Activated B cell treated with CpG ODN at 0.5 μM for 24 hours (primary cell): ENCODE measurements at regions not wholly inside any gene's neighbourhood (a gene's known extent, or its start where the extent isn't known, plus 50 kb on each side); places are given as distances from the start of the nearest gene placed in this dataset.
"Not testable (repeated sequence)": the region's sequence is repeated elsewhere in the genome, so short reads cannot be mapped to it uniquely, and the experiment has no call there.

Source experiments
- ATAC-seq: fragments of 200-7000 bp; cut with Tn5 transposase; one replicate; pipeline ENCODE4 v1.10.0; 2021; ENCODE audit warnings: low read depth, mild to moderate bottlenecking, moderate library complexity
- CTCF ChIA-PET: fragments of 350-600 bp; sonication (Branson Sonifier 250); formaldehyde crosslinking; loops from one replicate; lab custom pipeline; 2021; ENCODE audit warnings: antibody characterized with exemption; lab: Charles Lee
- POLR2A ChIA-PET: fragments of 350-600 bp; sonication (Branson Sonifier 250); formaldehyde crosslinking; loops from one replicate; lab custom pipeline; 2021; ENCODE audit warnings: antibody characterized with exemption; lab: Charles Lee
- DNase-seq: peaks from one replicate; pipeline ENCODE4 v3.0.0; 2022
- H3K27ac Mint-ChIP-seq: one replicate; pipeline ENCODE4 v1.8.0; 2020; ENCODE audit warnings: mixed read lengths
- H3K27me3 Mint-ChIP-seq: one replicate; pipeline ENCODE4 v1.8.0; 2021; ENCODE audit warnings: mixed read lengths
- H3K36me3 Mint-ChIP-seq: one replicate; pipeline ENCODE4 v1.8.0; 2021; ENCODE audit warnings: low read depth, mixed read lengths
- H3K4me1 Mint-ChIP-seq: one replicate; pipeline ENCODE4 v1.8.0; 2021; ENCODE audit warnings: mixed read lengths
- H3K4me3 Mint-ChIP-seq: one replicate; pipeline ENCODE4 v1.8.0; 2020; ENCODE audit warnings: mild to moderate bottlenecking, mixed read lengths
- H3K9me3 Mint-ChIP-seq: one replicate; pipeline ENCODE4 v1.8.0; 2020; ENCODE audit warnings: mixed read lengths
- intact Hi-C: fragments of 100-400 bp; cut with micrococcal nuclease; formaldehyde crosslinking; loops from one replicate; pipeline ENCODE4 v1.15.1; 2024
- TF ChIP-seq, protein P1 (sequence below): fragments of 200-600 bp; IDR thresholded peaks from one replicate; pipeline ENCODE4 v1.8.0; 2022; ENCODE audit warnings: antibody characterized with exemption, mild to moderate bottlenecking

DNA sequence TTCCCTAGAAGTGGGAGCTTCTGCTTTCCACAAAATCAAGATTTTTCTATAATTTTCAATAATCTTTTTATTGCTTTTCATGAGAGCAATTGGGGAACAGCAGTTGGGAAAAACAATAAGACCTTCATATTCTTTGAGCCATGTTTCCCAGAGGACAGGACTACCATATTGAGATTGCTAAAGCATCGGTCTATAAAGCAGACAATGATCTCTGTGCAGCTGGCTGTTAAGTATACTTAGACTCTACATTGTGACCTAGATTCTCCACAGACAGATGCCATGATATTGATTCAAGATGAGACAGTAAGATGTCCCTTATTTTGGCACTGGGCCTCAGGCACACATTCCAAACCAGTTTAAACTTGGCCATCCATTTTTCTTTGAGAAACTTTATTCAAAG is 1178.7 kb downstream of the SUCLG1 start:
- Mint-ChIP-seq H3K36me3 (no peaks in the 10 kb centered on the region), H3K27me3 (no peaks in the 10 kb centered on the region), H3K4me3 (no peak overlapping the region), H3K27ac (no peak overlapping the region), H3K9me3 (no peaks in the 10 kb centered on the region), H3K4me1 (no peaks in the 10 kb centered on the region)
- intact Hi-C loops: no loop called here
- ChIA-PET CTCF (no interaction called here), POLR2A (no interaction called here)
- no peak for DNase-seq
- TF ChIP-seq, protein P1, sequence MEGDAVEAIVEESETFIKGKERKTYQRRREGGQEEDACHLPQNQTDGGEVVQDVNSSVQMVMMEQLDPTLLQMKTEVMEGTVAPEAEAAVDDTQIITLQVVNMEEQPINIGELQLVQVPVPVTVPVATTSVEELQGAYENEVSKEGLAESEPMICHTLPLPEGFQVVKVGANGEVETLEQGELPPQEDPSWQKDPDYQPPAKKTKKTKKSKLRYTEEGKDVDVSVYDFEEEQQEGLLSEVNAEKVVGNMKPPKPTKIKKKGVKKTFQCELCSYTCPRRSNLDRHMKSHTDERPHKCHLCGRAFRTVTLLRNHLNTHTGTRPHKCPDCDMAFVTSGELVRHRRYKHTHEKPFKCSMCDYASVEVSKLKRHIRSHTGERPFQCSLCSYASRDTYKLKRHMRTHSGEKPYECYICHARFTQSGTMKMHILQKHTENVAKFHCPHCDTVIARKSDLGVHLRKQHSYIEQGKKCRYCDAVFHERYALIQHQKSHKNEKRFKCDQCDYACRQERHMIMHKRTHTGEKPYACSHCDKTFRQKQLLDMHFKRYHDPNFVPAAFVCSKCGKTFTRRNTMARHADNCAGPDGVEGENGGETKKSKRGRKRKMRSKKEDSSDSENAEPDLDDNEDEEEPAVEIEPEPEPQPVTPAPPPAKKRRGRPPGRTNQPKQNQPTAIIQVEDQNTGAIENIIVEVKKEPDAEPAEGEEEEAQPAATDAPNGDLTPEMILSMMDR: no peak
- no peak for ATAC-seq

DNA sequence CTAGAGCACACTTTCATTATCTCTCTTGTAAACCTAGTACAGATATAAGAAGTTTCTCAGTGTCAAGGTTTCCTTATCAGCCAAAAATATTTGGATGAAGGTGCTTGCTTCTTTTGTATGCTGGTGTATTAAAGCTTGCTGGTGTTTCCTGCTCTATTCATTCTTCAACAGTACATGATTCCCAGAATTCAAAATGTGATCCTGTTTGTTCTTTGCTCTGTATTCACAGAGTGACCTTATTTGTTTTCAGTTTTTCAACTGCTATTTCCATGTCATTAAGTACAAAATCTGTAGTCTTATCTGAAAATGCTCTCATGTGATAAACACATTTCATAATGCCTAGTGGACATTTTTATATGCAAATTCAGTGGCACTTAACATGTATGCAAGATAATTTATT is 1185.8 kb downstream of the SUCLG1 start:
- DNase-seq (no peak), ATAC-seq (no peak)
- POLR2A ChIA-PET: no interaction called here
- intact Hi-C loops: no loop called here
- TF ChIP-seq, protein P1: no peak
- peaks cover 4% of the 10 kb centered on the region for H3K9me3 Mint-ChIP-seq
- H3K27ac Mint-ChIP-seq: no peak overlapping the region
- CTCF ChIA-PET: no interaction called here
- H3K4me1 Mint-ChIP-seq: no peaks in the 10 kb centered on the region
- H3K36me3 Mint-ChIP-seq: no peaks in the 10 kb centered on the region
- no peaks in the 10 kb centered on the region for H3K27me3 Mint-ChIP-seq
- no peak overlapping the region for H3K4me3 Mint-ChIP-seq

DNA sequence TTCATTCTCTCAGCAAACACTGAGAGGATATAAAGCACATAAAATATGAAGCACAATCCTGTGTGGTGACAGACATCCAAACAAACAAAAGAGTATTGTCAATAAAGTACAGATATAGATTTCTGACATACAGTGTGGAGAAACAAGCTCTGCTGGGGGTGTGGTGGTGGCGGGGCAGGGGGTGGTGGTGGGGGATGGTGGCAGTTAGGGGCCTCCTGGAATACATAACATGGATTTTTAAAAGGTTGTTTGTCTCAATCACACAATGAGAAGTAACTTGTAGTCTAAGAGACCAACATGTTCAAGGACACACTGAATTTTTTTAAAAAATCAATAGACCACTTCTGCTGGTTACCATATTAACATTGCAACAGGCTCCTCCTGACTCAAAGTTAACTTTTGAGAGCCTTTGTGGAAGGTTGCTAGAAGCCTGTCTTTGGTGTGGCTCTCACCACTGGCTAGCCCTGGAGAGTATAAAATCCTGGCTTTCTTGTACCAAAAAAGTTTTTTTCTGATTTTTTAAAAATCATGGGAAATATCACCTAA is 1197.4 kb downstream of the SUCLG1 start:
- H3K27me3 Mint-ChIP-seq: no peaks in the 10 kb centered on the region
- DNase-seq (no peak), ATAC-seq (no peak)
- TF ChIP-seq, protein P1: no peak
- peaks cover 13% of the 10 kb centered on the region for H3K9me3 Mint-ChIP-seq
- CTCF ChIA-PET: no interaction called here
- POLR2A ChIA-PET: no interaction called here
- intact Hi-C loops: no loop called here
- no peak overlapping the region for H3K4me3 Mint-ChIP-seq
- no peak overlapping the region for H3K27ac Mint-ChIP-seq
- H3K36me3 Mint-ChIP-seq: no peaks in the 10 kb centered on the region
- no peaks in the 10 kb centered on the region for H3K4me1 Mint-ChIP-seq

DNA sequence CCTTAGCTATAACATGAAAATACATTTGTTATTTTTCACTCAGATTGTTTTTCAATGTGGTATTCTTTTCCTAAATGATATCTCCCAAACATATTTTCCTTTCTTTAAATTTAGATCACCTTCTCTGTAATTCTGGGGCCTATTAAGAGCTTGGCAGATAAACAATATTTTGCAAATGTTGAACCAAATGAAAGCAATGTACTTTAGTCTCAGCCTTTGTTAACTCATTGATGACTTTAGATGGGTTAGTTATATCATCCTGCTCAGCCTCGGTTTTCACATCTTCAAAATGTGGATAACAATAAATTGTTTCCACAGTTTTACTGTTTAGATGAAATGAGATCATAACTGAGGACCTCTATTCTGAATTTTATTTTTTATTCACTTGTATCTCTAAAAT is 1205.2 kb downstream of the SUCLG1 start:
- Mint-ChIP-seq H3K27me3 (no peaks in the 10 kb centered on the region), H3K4me3 (no peak overlapping the region), H3K9me3 (peaks cover 12% of the 10 kb centered on the region), H3K4me1 (no peaks in the 10 kb centered on the region), H3K27ac (no peak overlapping the region), H3K36me3 (no peaks in the 10 kb centered on the region)
- ChIA-PET CTCF (no interaction called here), POLR2A (no interaction called here)
- TF ChIP-seq, protein P1: no peak
- intact Hi-C loops: no loop called here
- no peak for DNase-seq
- no peak for ATAC-seq

DNA sequence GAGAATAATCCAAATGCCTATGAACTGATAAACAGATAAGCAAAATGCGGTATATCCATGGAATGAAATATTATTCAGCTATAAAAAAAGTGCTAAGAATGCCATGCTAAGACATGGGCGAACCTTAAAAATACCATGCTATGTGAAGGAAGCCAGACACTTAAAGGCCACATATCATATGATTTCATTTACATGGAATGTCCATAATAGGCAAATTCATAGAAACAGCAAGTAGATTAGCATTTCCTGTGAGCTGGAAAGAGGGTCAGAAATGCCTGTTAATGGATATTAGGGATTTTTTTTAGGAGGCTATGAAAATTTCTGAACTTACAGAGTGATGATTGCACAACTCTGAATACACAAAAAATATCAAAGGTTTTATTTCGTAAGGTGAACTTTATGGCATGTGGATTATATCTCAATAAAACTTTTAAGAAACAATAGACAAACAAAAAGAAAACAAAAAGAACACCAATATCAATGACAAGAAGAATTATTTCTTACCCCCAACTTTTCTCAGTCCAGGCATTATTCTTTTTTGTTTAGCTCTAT is 1207.7 kb downstream of the SUCLG1 start:
- ChIA-PET POLR2A (no interaction called here), CTCF (no interaction called here)
- TF ChIP-seq, protein P1: no peak
- no peak overlapping the region for H3K4me3 Mint-ChIP-seq
- intact Hi-C loops: no loop called here
- H3K9me3 Mint-ChIP-seq: peaks cover 14% of the 10 kb centered on the region
- DNase-seq: no peak
- no peaks in the 10 kb centered on the region for H3K4me1 Mint-ChIP-seq
- no peaks in the 10 kb centered on the region for H3K27me3 Mint-ChIP-seq
- no peak overlapping the region for H3K27ac Mint-ChIP-seq
- H3K36me3 Mint-ChIP-seq: no peaks in the 10 kb centered on the region
- no peak for ATAC-seq

DNA sequence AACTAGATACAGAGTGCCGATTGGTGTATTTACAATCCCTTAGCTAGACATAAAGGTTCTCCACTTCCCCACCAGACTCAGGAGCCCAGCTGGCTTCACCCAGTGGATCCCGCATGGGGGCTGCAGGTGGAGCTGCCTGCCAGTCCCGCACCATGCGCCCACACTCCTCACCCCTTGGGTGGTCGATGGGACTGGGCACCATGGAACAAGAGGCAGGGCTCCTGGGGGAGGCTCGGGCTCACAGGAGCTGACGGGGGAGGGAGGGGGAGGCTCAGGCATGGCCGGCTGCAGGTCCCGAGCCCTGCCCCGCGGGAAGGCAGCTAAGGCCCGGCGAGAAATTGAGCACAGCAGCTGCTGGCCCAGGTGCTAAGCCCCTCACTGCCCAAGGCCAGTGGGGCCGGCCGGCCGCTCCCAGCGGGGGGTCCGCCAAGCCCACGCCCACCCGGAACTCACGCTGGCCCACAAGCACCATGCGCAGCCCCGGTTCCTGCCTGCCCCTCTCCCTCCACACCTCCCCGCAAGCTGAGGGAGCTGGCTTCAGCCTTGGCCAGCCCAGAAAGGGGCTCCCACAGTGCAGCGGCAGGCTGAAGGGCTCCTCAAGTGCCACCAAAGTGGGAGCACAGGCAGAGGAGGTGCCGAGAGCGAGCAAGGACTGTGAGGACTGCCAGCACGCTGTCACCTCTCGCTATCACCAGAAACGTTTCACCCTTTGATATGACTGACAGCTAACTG is 1213.1 kb downstream of the SUCLG1 start:
- intact Hi-C loops, CTCF ChIA-PET, ATAC-seq, H3K4me3 Mint-ChIP-seq, POLR2A ChIA-PET, H3K4me1 Mint-ChIP-seq, H3K36me3 Mint-ChIP-seq, H3K27me3 Mint-ChIP-seq, DNase-seq, H3K27ac Mint-ChIP-seq: not testable (repeated sequence)
- H3K9me3 Mint-ChIP-seq: peaks cover 13% of the 10 kb centered on the region
